Activated CD4-positive, alpha-beta T cell treated with anti-CD3 and anti-CD28 coated beads, Interleukin-10, Interleukin-2, amounts not matched to agents 100 ng/mL and 50 ng/mL, durations not matched to agents 16 hours and 8 hours (primary cell): ENCODE measurements at regions not wholly inside any gene's neighbourhood (a gene's known extent, or its start where the extent isn't known, plus 50 kb on each side); places are given as distances from the start of the nearest gene placed in this dataset.

Experiments used
- DNase-seq: peaks from one replicate; pipeline ENCODE4 v3.0.0-alpha.2; 2020

- DNase-seq, result no peak
Measured at GRCh38 chr6:156109713-156110112, 654.1 kb upstream of the NOX3 start.

- DNase-seq, result peak; percentile 3
Measured at GRCh38 chr6:156107624-156108101, 652.0 kb upstream of the NOX3 start.

- DNase-seq, result no peak
Measured at GRCh38 chr6:156102129-156102528, 646.5 kb upstream of the NOX3 start.

- DNase-seq, result no peak
Measured at GRCh38 chr6:156098839-156099238, 643.2 kb upstream of the NOX3 start.

- DNase-seq, result no peak
Measured at GRCh38 chr6:156087487-156087886, 631.8 kb upstream of the NOX3 start.

GRCh38 chr6:156082012-156082411 lies 626.4 kb upstream of the NOX3 start:
- DNase-seq, result no peak

GRCh38 chr6:156080371-156080770 lies 624.7 kb upstream of the NOX3 start:
- no peak for DNase-seq

GRCh38 chr6:156068881-156069280 lies 613.2 kb upstream of the NOX3 start:
- DNase-seq, result peak; percentile 8

- DNase-seq, result no peak
Measured at GRCh38 chr6:156065849-156066248, 610.2 kb upstream of the NOX3 start.

GRCh38 chr6:156062091-156062563 lies 606.5 kb upstream of the NOX3 start:
- no peak for DNase-seq

- no peak for DNase-seq
Measured at GRCh38 chr6:156061465-156061864, 605.8 kb upstream of the NOX3 start.

GRCh38 chr6:156060013-156060412 lies 604.4 kb upstream of the NOX3 start:
- no peak for DNase-seq

GRCh38 chr6:156058356-156058755 lies 602.7 kb upstream of the NOX3 start:
- DNase-seq, result no peak

GRCh38 chr6:156057869-156058268 lies 602.2 kb upstream of the NOX3 start:
- DNase-seq, result no peak

GRCh38 chr6:156056085-156056484 lies 600.4 kb upstream of the NOX3 start:
- DNase-seq, result no peak

GRCh38 chr6:156053626-156054025 lies 598.0 kb upstream of the NOX3 start:
- DNase-seq, result no peak

- DNase-seq, result no peak
Measured at GRCh38 chr6:156046841-156047449, 591.3 kb upstream of the NOX3 start.

GRCh38 chr6:156046268-156046665 lies 590.6 kb upstream of the NOX3 start:
- DNase-seq, result no peak

- DNase-seq, result no peak
Measured at GRCh38 chr6:156045401-156046267, 590.0 kb upstream of the NOX3 start.

GRCh38 chr6:156033598-156033997 lies 578.0 kb upstream of the NOX3 start:
- no peak for DNase-seq

- no peak for DNase-seq
Measured at GRCh38 chr6:156031516-156031915, 575.9 kb upstream of the NOX3 start.

- DNase-seq, result no peak
Measured at GRCh38 chr6:156030053-156030452, 574.4 kb upstream of the NOX3 start.

GRCh38 chr6:156029286-156029985 lies 573.8 kb upstream of the NOX3 start:
- DNase-seq, result no peak
